GF-D8 (cell line): ENCODE measurements at regions not wholly inside any gene's neighbourhood (a gene's known extent, or its start where the extent isn't known, plus 50 kb on each side); places are given as distances from the start of the nearest gene placed in this dataset.

Experiments
- DNase-seq: peaks from one replicate; lab custom pipeline; 2025; lab: John Stamatoyannopoulos, UW

- no peak for DNase-seq
Measured at GRCh38 chr2:180461761-180462160, 454.7 kb upstream of the CWC22 start.

GRCh38 chr2:180456801-180457200 is 449.7 kb upstream of the CWC22 start:
- DNase-seq = no peak

GRCh38 chr2:180450841-180451240 is 443.7 kb upstream of the CWC22 start:
- no peak for DNase-seq

- DNase-seq = no peak
Measured at GRCh38 chr2:180449171-180449915, 442.2 kb upstream of the CWC22 start.

- no peak for DNase-seq
Measured at GRCh38 chr2:180446492-180446891, 439.4 kb upstream of the CWC22 start.

- no peak for DNase-seq
Measured at GRCh38 chr2:180443888-180444287, 436.8 kb upstream of the CWC22 start.

GRCh38 chr2:180442860-180443644 is 436.0 kb upstream of the CWC22 start:
- DNase-seq = no peak

- DNase-seq = no peak
Measured at GRCh38 chr2:180419212-180419611, 412.1 kb upstream of the CWC22 start.

GRCh38 chr2:180416627-180417026 is 409.5 kb upstream of the CWC22 start:
- DNase-seq = no peak

GRCh38 chr2:180413336-180413735 is 406.2 kb upstream of the CWC22 start:
- no peak for DNase-seq

- DNase-seq = no peak
Measured at GRCh38 chr2:180412219-180412618, 405.1 kb upstream of the CWC22 start.

- DNase-seq = no peak
Measured at GRCh38 chr2:180411661-180412060, 404.6 kb upstream of the CWC22 start.

GRCh38 chr2:180406687-180407086 is 399.6 kb upstream of the CWC22 start:
- no peak for DNase-seq

GRCh38 chr2:180405520-180405919 is 398.4 kb upstream of the CWC22 start:
- no peak for DNase-seq

- DNase-seq = no peak
Measured at GRCh38 chr2:180394305-180394704, 387.2 kb upstream of the CWC22 start.

GRCh38 chr2:180385601-180386201 is 378.6 kb upstream of the CWC22 start:
- DNase-seq = no peak

- DNase-seq = no peak
Measured at GRCh38 chr2:180376066-180376465, 369.0 kb upstream of the CWC22 start.

GRCh38 chr2:180374502-180375281 is 367.6 kb upstream of the CWC22 start:
- DNase-seq = no peak

- DNase-seq = no peak
Measured at GRCh38 chr2:180370511-180371205, 363.6 kb upstream of the CWC22 start.

GRCh38 chr2:180368881-180369280 is 361.8 kb upstream of the CWC22 start:
- DNase-seq = no peak

- DNase-seq = no peak
Measured at GRCh38 chr2:180367815-180368214, 360.7 kb upstream of the CWC22 start.

GRCh38 chr2:180366481-180366880 is 359.4 kb upstream of the CWC22 start:
- DNase-seq = no peak
